Islet precursor cell (in vitro differentiated cells): ENCODE measurements at regions not wholly inside any gene's neighbourhood (a gene's known extent, or its start where the extent isn't known, plus 50 kb on each side); places are given as distances from the start of the nearest gene placed in this dataset.

Experiments used
- DNase-seq: peaks from one replicate; pipeline ENCODE4 v3.0.0-alpha.2; 2018

- DNase-seq: no peak
Measured at GRCh38 chr1:79775402-79775801, 768.9 kb upstream of the ADGRL4 start.

GRCh38 chr1:79773385-79773784 is 766.9 kb upstream of the ADGRL4 start:
- no peak for DNase-seq

DNA sequence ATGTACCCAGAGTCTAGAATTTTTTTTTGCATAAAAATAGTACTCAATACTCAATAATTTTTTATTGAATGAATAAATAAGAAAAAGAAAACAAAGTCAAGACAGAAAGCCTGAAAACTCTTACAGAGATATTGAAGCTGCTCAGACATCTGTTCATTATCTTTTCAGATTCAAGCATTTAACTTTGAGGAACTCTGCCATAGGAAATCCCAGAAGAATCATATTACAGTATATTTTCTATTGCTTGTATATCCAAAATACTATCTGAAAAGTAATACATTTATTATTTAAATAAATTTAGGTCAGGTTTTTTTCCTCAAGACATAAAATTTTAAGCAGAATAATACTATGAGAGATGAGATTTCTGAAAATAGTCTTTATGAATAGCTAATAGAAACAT is 755.9 kb upstream of the ADGRL4 start:
- DNase-seq: no peak

- no peak for DNase-seq
Measured at GRCh38 chr1:79760531-79760930, 754.0 kb upstream of the ADGRL4 start.

- no peak for DNase-seq
Measured at GRCh38 chr1:79749607-79750006, 743.1 kb upstream of the ADGRL4 start.

DNA sequence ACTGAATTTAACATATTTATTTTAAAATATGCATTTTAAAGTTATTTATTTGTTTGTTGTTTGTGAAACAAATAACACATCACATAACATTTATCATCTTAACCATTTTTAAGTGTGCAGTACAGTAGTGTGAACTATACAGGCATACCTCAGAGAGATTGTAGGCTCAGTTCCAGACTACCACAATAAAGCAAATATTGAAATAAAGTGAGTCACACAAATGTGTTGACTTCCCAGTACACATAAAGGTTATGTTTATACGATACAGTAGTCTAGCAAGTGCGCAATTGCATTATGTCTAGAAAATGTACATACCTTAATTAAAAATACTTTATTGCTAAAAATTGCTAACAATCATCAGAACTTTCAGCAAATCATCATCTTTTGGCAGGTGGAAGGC is 739.4 kb upstream of the ADGRL4 start:
- DNase-seq: no peak

DNA sequence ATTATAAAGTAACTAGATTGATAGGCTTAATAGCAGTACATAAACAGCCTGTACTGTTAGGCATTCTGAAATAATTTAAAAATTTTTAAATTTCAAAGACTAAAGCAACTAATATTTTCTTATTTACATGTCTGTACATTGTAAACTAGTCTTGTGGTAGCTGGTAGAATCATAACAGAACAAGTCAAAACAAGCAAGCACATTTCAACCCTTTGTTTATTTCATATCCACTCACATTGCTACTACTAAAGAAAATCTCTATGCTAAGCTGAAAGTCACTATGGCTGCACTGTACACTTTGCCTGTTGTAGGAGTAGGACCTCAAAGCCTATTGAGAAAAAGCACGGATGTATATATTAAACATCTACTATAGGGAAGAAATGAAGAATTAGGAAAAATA is 738.2 kb upstream of the ADGRL4 start:
- no peak for DNase-seq

GRCh38 chr1:79741720-79742421 is 735.3 kb upstream of the ADGRL4 start:
- DNase-seq: no peak

DNA sequence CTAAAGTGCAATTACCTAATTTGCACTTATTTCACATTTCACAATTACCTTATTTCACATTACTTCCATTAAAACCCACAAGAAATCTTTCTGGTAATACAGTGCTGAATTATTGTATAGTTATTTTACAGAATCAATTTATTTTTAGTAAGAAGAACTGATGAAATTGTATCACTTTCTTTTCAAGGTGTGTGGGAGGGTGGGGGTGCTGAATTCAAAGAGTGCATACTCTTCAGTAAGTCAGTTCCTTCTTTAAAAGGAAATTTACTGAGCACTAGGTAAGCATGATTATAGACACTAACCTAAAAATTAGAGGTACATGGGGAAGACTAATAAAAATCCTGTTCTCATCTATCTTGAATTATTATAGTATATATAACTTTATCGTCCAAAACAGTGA is 731.6 kb upstream of the ADGRL4 start:
- DNase-seq: no peak

DNA sequence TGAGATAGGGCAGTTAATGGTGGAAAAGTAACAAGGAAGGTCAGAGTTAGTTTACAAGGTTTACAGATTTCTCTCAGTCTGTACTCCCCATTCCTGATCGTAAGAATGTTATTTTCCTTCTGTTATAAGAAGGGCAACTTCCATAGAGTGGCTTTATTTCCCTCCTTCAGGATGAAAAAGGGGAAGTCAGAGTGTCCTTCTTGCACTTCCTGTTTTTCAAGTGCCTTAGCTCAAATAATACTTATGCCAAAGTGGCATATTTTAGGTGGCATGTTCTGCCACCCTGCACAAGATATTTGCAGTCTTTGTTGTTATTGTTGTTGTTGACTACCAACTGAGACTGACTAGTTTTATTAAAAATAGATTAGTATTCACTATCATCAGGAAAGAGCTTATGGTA is 730.7 kb upstream of the ADGRL4 start:
- no peak for DNase-seq

DNA sequence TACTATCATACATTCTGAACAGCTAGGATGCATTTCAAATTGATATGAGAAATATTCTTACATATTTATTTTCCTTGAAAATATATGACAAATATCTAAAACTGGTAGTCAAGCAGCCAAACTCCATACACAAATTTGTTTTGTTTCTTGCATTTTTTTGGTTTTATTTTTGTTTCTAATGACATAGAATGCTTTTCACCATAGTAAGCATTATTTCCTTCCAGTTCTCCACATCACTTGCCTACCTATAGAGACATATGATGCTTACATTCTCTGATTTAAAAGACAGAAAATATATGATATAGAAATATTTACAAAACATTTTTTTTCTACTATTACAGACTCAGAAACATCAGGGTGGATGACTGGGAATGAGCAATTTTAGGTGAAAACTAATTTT is 726.4 kb upstream of the ADGRL4 start:
- no peak for DNase-seq

DNA sequence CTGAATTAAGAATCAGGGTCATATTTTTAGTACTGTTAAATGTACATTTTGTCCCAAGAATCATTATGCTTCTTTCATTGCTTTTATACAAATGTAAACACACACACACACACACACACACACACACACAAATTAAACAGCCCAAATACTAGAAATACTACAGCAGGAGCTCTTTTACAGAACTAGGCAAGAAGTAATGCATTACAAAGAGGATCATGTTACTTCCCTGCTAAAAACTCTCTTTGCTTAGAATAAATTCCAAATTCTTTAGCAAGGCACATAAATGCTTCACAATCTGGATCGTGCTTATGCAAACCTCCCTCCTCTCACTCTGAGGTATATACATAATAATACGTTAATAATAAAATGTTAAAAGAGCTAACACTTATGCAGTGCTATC is 720.4 kb upstream of the ADGRL4 start:
- DNase-seq: no peak

- no peak for DNase-seq
Measured at GRCh38 chr1:79726321-79726720, 719.8 kb upstream of the ADGRL4 start.

DNA sequence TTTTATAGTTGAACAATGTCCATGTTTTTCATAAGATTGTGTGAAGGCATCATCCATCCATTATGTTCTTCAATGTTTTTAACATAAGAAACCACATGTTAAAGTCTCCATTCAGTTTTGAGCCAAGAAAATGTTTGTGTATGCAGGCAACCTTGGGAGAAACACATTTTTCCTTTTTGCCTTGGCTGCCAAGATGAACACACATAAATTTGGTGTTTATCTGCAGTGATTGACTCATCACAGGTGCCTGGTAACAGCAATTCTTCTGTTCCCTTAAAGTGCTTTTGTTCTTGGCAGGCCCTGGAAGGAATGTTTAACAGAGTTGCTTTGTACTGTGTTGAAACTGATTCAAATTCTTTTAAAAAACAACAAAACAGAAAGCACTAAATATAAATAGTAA is 709.9 kb upstream of the ADGRL4 start:
- DNase-seq: peak; percentile 64

GRCh38 chr1:79714664-79715063 is 708.1 kb upstream of the ADGRL4 start:
- DNase-seq: no peak

GRCh38 chr1:79711001-79711431 is 704.5 kb upstream of the ADGRL4 start:
- no peak for DNase-seq

GRCh38 chr1:79708646-79709265 is 702.2 kb upstream of the ADGRL4 start:
- no peak for DNase-seq

- DNase-seq: no peak
Measured at GRCh38 chr1:79705218-79705617, 698.7 kb upstream of the ADGRL4 start.

DNA sequence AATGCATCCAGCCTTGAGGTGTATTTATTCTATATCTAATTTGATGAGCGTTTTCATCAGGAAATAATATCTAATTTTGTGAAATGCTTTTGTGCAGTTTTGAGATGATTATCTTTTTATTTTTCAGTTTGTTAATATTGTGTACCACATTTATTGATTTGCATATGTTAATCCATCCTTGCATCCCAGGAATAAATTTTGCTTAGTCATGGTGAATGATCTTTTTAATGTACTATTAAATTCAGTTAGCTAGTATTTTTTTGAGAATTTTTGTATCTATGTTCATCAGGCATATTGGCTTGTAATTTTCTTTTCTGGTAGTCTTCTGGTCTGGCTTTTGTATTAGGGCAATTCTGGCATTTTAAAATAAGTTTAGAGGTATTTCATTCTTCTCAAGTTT is 697.5 kb upstream of the ADGRL4 start:
- no peak for DNase-seq

- DNase-seq: peak; percentile 54
Measured at GRCh38 chr1:79702336-79702999, 695.9 kb upstream of the ADGRL4 start.

GRCh38 chr1:79695138-79695537 is 688.6 kb upstream of the ADGRL4 start:
- no peak for DNase-seq

DNA sequence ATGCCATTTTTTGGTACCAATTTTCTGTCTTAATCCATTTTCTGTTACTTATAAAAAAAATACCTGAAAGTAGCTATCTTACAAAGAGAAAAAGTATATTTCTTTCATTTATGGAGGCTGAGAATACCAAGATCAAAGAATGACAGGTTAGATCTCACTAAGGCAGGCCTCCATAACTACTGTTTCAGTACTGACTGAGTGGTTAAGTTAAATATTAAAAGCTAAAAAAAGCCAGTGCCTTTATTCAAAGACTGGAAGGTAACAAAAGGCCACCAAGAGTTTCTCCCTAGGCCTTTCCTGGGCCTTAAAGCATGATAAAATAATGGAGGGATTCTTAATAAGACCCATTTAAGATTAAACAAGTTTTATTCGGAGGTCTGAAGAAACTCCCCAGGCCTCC is 687.7 kb upstream of the ADGRL4 start:
- no peak for DNase-seq

DNA sequence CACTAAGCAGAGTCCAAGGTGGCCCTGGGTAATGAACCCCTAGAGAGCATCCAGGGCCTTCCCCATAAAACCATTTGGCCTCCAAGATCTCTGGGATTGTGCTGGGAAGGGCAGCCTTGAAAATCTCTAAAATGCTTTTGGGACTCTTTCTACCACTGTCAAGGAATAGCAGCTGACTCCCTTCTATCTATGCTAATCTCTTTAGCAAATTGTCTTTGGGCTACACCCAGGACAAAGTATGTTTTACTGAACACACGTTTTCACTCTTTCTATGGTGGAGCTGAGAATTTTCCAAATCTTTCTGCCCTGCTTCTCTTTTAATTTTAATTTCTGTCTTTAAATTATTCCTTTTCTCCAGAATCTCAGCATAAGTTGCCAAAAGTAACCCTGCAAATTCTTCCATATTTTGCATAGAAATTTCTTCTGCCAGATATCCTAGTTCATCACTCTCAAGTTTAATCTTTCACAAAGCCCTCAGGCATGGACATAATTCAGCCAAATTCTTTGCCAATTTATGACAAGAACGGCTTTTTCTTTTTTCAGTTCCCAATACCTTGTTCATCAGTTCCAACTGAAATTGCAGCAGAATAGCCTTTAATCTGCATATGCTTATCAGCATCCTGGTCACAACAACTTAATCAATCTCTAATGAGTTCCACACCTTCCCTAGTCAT is 687.0 kb upstream of the ADGRL4 start:
- DNase-seq: no peak

- no peak for DNase-seq
Measured at GRCh38 chr1:79692519-79692918, 686.0 kb upstream of the ADGRL4 start.
